ENCODE measurements at regions not wholly inside any gene's neighbourhood (a gene's known extent, or its start where the extent isn't known, plus 50 kb on each side); places are given as distances from the start of the nearest gene placed in this dataset.

DNA sequence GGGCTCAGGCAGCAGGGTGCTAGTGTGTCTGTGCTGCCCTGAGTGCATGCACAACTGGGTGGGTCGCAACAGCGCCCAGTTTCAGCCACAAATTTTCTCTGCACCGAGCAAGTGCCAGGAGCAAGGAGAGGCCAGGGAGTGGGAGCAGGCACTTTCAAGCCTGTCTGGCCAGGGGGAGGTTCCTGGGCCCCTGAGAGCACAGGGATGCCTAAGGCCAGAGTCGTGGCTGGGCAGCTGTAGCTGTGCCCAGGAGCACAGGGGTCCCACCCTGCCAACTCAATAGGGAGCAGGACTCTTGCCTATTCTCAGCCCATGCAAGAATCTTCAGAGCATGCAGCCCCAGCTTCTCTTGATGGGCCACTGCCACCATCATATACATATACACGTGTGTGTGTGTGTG, 1577.4 kb downstream of the KCNT2 start:
- TF ChIP-seq, protein P1, sequence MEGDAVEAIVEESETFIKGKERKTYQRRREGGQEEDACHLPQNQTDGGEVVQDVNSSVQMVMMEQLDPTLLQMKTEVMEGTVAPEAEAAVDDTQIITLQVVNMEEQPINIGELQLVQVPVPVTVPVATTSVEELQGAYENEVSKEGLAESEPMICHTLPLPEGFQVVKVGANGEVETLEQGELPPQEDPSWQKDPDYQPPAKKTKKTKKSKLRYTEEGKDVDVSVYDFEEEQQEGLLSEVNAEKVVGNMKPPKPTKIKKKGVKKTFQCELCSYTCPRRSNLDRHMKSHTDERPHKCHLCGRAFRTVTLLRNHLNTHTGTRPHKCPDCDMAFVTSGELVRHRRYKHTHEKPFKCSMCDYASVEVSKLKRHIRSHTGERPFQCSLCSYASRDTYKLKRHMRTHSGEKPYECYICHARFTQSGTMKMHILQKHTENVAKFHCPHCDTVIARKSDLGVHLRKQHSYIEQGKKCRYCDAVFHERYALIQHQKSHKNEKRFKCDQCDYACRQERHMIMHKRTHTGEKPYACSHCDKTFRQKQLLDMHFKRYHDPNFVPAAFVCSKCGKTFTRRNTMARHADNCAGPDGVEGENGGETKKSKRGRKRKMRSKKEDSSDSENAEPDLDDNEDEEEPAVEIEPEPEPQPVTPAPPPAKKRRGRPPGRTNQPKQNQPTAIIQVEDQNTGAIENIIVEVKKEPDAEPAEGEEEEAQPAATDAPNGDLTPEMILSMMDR (IDR thresholded peaks at IDR 0.05; ENCODE audit: insufficient read depth, low read length, missing control alignments), result no peak
- CTCF ChIA-PET, result no interaction called here
- DNase-seq (ENCODE audit: low read depth, low spot score), result no peak
- H3K4me3 ChIP-seq (ENCODE audit: low read depth, low read length), result no peak overlapping the region
- POLR2A ChIA-PET, result no interaction called here

DNA sequence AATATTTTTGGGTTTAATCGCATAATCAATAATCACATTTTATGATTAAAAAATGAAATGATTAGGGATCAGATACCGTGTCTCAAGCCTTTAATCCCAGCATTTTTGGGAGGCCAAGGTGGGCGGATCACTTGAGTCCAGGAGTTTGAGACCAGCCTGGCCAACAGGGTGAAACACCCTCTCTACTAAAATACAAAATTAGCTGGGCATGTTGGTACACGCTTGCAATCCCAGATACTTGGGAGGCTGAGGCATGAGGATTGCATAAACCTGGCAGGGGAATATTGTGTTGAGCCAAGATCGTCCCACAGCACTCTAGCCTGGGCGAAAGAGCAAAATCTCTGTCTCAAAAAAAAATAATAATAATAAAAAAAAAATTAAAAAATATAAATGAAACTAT, 1581.4 kb downstream of the KCNT2 start:
- TF ChIP-seq, protein P1 (IDR thresholded peaks at IDR 0.05; ENCODE audit: insufficient read depth, low read length, missing control alignments), result no peak
- no peak for DNase-seq (ENCODE audit: low read depth, low spot score)
- H3K4me3 ChIP-seq (ENCODE audit: low read depth, low read length), result no peak overlapping the region
- POLR2A ChIA-PET, result no interaction called here
- CTCF ChIA-PET, result no interaction called here

- no peak for DNase-seq (ENCODE audit: low read depth, low spot score)
- POLR2A ChIA-PET, result no interaction called here
- H3K4me3 ChIP-seq (ENCODE audit: low read depth, low read length), result no peak overlapping the region
- TF ChIP-seq, protein P1 (IDR thresholded peaks at IDR 0.05; ENCODE audit: insufficient read depth, low read length, missing control alignments), result no peak
- CTCF ChIA-PET, result no interaction called here
Observed at GRCh38 chr1:195019385-195019784, 1588.9 kb downstream of the KCNT2 start.

GRCh38 chr1:195012995-195013394, 1595.2 kb downstream of the KCNT2 start:
- TF ChIP-seq, protein P1 (IDR thresholded peaks at IDR 0.05; ENCODE audit: insufficient read depth, low read length, missing control alignments), result no peak
- POLR2A ChIA-PET, result no interaction called here
- CTCF ChIA-PET, result no interaction called here
- DNase-seq (ENCODE audit: low read depth, low spot score), result no peak
- no peak overlapping the region for H3K4me3 ChIP-seq (ENCODE audit: low read depth, low read length)

DNA sequence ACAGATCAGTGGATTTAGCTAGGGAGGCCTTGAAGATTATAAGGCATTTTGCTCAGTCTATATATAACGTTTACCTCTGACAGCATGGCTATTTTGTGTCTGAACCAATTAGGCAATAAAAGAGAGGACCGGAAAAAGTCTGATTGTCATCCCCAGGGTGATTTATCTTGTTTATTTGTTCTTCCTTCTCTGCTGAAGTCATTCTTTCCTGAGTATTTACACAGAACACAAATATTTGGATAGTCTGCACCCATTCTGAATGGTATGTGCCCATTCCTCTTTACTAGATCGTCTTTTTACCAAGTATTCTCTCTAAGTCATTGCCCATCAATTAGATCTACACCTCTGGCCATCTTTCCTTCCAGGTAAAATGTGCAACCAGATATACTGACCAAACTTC, 1602.9 kb downstream of the KCNT2 start:
- no peak overlapping the region for H3K4me3 ChIP-seq (ENCODE audit: low read depth, low read length)
- no peak for DNase-seq (ENCODE audit: low read depth, low spot score)
- TF ChIP-seq, protein P1 (IDR thresholded peaks at IDR 0.05; ENCODE audit: insufficient read depth, low read length, missing control alignments), result no peak
- POLR2A ChIA-PET, result no interaction called here
- CTCF ChIA-PET, result no interaction called here

GRCh38 chr1:194990483-194990882, 1617.8 kb downstream of the KCNT2 start:
- ChIA-PET CTCF (no interaction called here), POLR2A (no interaction called here)
- DNase-seq (ENCODE audit: low read depth, low spot score), result no peak
- TF ChIP-seq, protein P1 (IDR thresholded peaks at IDR 0.05; ENCODE audit: insufficient read depth, low read length, missing control alignments), result no peak
- no peak overlapping the region for H3K4me3 ChIP-seq (ENCODE audit: low read depth, low read length)

All from AG04449 (cell line).